Osteocyte (in vitro differentiated cells): ENCODE measurements at regions not wholly inside any gene's neighbourhood (a gene's known extent, or its start where the extent isn't known, plus 50 kb on each side); places are given as distances from the start of the nearest gene placed in this dataset.

Experiments used
- DNase-seq: peaks from one replicate; pipeline ENCODE4 v3.0.0; 2021; ENCODE audit warnings: mixed read lengths; ENCODE audit not compliant: unreplicated experiment; ENCODE audit errors: extremely low spot score
- H3K27ac Mint-ChIP-seq: one replicate; pipeline ENCODE4 v1.8.0; 2021; ENCODE audit warnings: mild to moderate bottlenecking, mixed read lengths; ENCODE audit not compliant: unreplicated experiment
- H3K27me3 Mint-ChIP-seq: one replicate; pipeline ENCODE4 v1.8.0; 2021; ENCODE audit warnings: mixed read lengths; ENCODE audit not compliant: unreplicated experiment
- H3K36me3 Mint-ChIP-seq: one replicate; pipeline ENCODE4 v1.8.0; 2021; ENCODE audit warnings: mixed read lengths; ENCODE audit not compliant: unreplicated experiment
- H3K4me1 Mint-ChIP-seq: one replicate; pipeline ENCODE4 v1.8.0; 2021; ENCODE audit warnings: mixed read lengths; ENCODE audit not compliant: unreplicated experiment
- H3K4me3 Mint-ChIP-seq: one replicate; pipeline ENCODE4 v1.8.0; 2021; ENCODE audit warnings: mild to moderate bottlenecking, moderate library complexity, mixed read lengths; ENCODE audit not compliant: unreplicated experiment
- H3K9me3 Mint-ChIP-seq: one replicate; pipeline ENCODE4 v1.8.0; 2021; ENCODE audit warnings: mixed read lengths; ENCODE audit not compliant: unreplicated experiment
- CTCF ChIP-seq: fragments of 200-600 bp; sonication (generic); IDR thresholded peaks from 2 replicates; pipeline ENCODE4 v1.5.0; 2021; ENCODE audit warnings: antibody characterized with exemption, mild to moderate bottlenecking, moderate library complexity

- Mint-ChIP-seq H3K4me3 (no peak overlapping the region), H3K27me3 (no peaks in the 10 kb centered on the region), H3K36me3 (no peaks in the 10 kb centered on the region), H3K9me3 (no peaks in the 10 kb centered on the region), H3K4me1 (peaks cover 7% of the 10 kb centered on the region), H3K27ac (no peak overlapping the region)
- DNase-seq, result no peak
- no peak for TF ChIP-seq CTCF
These were observed 372.9 kb downstream of the C12orf50 start for GRCh38 chr12:87656311-87656710.

- no peaks in the 10 kb centered on the region for H3K27me3 Mint-ChIP-seq
- DNase-seq, result no peak
- H3K4me1 Mint-ChIP-seq, result peaks cover 10% of the 10 kb centered on the region
- no peak for TF ChIP-seq CTCF
- peaks cover 3% of the 10 kb centered on the region for H3K9me3 Mint-ChIP-seq
- H3K27ac Mint-ChIP-seq, result no peak overlapping the region
- H3K4me3 Mint-ChIP-seq, result no peak overlapping the region
- no peaks in the 10 kb centered on the region for H3K36me3 Mint-ChIP-seq
These were observed 377.4 kb downstream of the C12orf50 start for GRCh38 chr12:87651670-87652425.

DNA sequence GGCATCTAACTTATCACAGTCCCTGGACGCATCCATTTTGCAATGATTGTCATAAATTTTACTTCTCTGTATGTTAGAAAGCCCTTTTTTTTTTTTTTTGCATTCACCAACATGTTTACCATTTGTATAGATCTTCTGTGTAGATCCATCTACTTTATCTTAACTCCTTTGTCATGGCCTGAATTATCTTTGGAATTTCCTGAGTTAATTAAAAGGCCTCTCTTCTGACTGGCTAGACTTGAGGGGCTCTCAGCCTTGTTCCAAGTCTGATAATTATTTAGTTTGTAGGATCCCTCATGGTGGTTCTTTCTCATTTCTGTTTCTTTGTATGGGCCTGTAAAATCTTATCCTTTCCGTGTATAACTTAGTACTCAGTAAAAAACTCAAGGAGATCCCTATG lies 387.0 kb downstream of the C12orf50 start:
- no peak for TF ChIP-seq CTCF
- Mint-ChIP-seq H3K27ac (no peak overlapping the region), H3K36me3 (no peaks in the 10 kb centered on the region), H3K9me3 (peaks cover 5% of the 10 kb centered on the region), H3K4me1 (no peaks in the 10 kb centered on the region), H3K27me3 (no peaks in the 10 kb centered on the region), H3K4me3 (no peak overlapping the region)
- DNase-seq, result no peak

DNA sequence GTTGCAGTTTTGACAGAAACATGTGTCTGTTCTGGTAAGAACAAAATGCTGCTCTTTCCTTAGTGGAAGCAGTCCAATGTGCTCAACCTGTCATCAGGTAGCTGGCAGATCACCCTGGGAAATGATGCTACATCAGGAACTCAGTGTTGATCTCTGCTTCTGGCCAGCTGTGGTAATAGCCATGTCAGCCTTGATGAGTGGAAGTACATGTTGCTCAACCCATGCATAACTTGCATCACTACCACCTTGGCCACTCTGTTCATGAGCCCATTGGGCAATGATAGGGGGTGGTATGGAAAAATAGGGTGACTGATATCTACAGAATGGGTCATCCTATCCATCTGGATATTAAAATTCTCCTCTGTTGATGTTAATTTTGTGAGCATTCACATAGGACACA lies 411.0 kb downstream of the C12orf50 start:
- no peak for TF ChIP-seq CTCF
- Mint-ChIP-seq H3K27me3 (no peaks in the 10 kb centered on the region), H3K9me3 (no peaks in the 10 kb centered on the region), H3K4me1 (no peaks in the 10 kb centered on the region), H3K4me3 (no peak overlapping the region), H3K36me3 (no peaks in the 10 kb centered on the region), H3K27ac (no peak overlapping the region)
- DNase-seq, result no peak

DNA sequence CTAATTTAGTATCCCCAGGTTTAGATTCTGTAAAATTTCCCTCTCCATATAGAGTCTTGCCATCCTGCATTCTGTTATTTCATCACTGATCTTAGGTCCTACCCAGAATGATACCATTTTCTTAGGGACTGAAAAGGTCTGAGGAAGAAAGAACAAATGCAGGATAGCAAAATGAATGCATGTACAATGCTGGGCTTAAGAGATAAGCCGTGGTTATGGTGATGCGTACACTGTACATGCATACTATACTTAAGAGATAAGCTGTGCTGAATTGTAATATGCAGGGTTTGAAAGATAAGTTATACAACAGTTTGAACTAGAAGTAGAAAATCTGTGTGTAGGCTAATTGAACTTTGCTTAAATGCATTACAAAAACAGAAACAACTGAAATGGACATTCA lies 416.2 kb downstream of the C12orf50 start:
- Mint-ChIP-seq H3K27me3 (peaks cover 3% of the 10 kb centered on the region), H3K4me3 (no peak overlapping the region), H3K27ac (no peak overlapping the region), H3K4me1 (no peaks in the 10 kb centered on the region), H3K9me3 (no peaks in the 10 kb centered on the region), H3K36me3 (no peaks in the 10 kb centered on the region)
- no peak for TF ChIP-seq CTCF
- DNase-seq, result no peak
